AG09319 (cell line): ENCODE measurements at regions not wholly inside any gene's neighbourhood (a gene's known extent, or its start where the extent isn't known, plus 50 kb on each side); places are given as distances from the start of the nearest gene placed in this dataset.

Source experiments
- DNase-seq: peaks from one replicate; pipeline ENCODE4 v3.0.0-alpha.2; 2010; ENCODE audit warnings: low read depth; ENCODE audit errors: extremely low read depth
- TF ChIP-seq, protein P1 (sequence below): IDR thresholded peaks from 2 replicates; pipeline ENCODE4 v1.5.1; 2011; ENCODE audit warnings: low read depth, mild to moderate bottlenecking, inconsistent platforms, low read length, moderate library complexity

GRCh38 chr14:28875934-28876571 lies 109.5 kb downstream of the FOXG1 start:
- no peak for DNase-seq
- TF ChIP-seq, protein P1, sequence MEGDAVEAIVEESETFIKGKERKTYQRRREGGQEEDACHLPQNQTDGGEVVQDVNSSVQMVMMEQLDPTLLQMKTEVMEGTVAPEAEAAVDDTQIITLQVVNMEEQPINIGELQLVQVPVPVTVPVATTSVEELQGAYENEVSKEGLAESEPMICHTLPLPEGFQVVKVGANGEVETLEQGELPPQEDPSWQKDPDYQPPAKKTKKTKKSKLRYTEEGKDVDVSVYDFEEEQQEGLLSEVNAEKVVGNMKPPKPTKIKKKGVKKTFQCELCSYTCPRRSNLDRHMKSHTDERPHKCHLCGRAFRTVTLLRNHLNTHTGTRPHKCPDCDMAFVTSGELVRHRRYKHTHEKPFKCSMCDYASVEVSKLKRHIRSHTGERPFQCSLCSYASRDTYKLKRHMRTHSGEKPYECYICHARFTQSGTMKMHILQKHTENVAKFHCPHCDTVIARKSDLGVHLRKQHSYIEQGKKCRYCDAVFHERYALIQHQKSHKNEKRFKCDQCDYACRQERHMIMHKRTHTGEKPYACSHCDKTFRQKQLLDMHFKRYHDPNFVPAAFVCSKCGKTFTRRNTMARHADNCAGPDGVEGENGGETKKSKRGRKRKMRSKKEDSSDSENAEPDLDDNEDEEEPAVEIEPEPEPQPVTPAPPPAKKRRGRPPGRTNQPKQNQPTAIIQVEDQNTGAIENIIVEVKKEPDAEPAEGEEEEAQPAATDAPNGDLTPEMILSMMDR, result no peak

DNA sequence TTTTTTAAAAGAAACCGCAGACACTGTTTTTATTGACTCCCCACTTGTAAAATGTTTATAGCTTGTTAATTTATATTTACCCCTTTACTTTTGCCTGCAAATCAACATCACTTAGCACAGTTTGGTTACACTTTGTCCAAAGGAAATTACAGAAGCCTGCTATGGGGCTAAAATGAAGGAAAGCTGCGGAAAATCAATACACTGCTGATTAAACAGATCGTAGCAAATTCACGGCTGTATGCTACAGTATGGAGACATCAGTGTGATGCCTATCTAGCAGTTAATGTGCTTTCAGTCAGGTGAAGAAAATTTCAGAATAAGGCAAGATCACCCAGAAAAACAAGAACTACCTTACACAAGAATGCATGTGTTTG lies 110.0 kb downstream of the FOXG1 start:
- no peak for DNase-seq
- TF ChIP-seq, protein P1, result no peak

- TF ChIP-seq, protein P1, result no peak
- no peak for DNase-seq
Observed at GRCh38 chr14:28877923-28878322, 111.3 kb downstream of the FOXG1 start.

GRCh38 chr14:28879573-28879996 lies 113.0 kb downstream of the FOXG1 start:
- TF ChIP-seq, protein P1, result no peak
- no peak for DNase-seq

- no peak for DNase-seq
- TF ChIP-seq, protein P1, result no peak
Observed at GRCh38 chr14:28886940-28887339, 120.4 kb downstream of the FOXG1 start.

- TF ChIP-seq, protein P1, result no peak
- no peak for DNase-seq
Observed at GRCh38 chr14:28895389-28895788, 128.8 kb downstream of the FOXG1 start.

- TF ChIP-seq, protein P1, result no peak
- no peak for DNase-seq
Observed at GRCh38 chr14:28896337-28896736, 129.8 kb downstream of the FOXG1 start.
